Lung (tissue), 11 donors: ENCODE measurements at regions not wholly inside any gene's neighbourhood (a gene's known extent, or its start where the extent isn't known, plus 50 kb on each side); places are given as distances from the start of the nearest gene placed in this dataset.

Experiments
- ATAC-seq: fragments of 200-7000 bp; cut with Tn5 transposase; one replicate; pipeline ENCODE4 v1.9.1; 2020; ENCODE audit warnings: moderate number of reproducible peaks; ENCODE audit not compliant: insufficient read depth, low FRiP score
- DNase-seq, 3 donors: peaks; one replicate each; pipeline ENCODE4 v3.0.0-alpha.2; 2013 to 2017
- H3K27ac ChIP-seq, 2 donors: one replicate each; pipeline ENCODE4 v1.5.1; 2013; ENCODE audit warnings: mild to moderate bottlenecking in 2 of 2, moderate library complexity in 2 of 2, control low read depth in 1 of 2, inconsistent platforms in 1 of 2, low read depth in 1 of 2, low read length in 1 of 2
- H3K27me3 ChIP-seq, 3 donors: one replicate each; pipeline ENCODE4 v1.5.1; 2013; ENCODE audit warnings: low read length in 2 of 3; ENCODE audit not compliant: control insufficient read depth in 3 of 3, insufficient read depth in 3 of 3
- H3K36me3 ChIP-seq, 4 donors: one replicate each; pipeline ENCODE4 v1.5.1; 2013; ENCODE audit warnings: low read length in 4 of 4, mild to moderate bottlenecking in 1 of 4, moderate library complexity in 1 of 4; ENCODE audit not compliant: control insufficient read depth in 4 of 4, insufficient read depth in 4 of 4
- H3K4me1 ChIP-seq, 5 donors: one replicate each; pipeline ENCODE4 v1.5.1; 2013; ENCODE audit warnings: low read length in 5 of 5, mild to moderate bottlenecking in 2 of 5, moderate library complexity in 1 of 5; ENCODE audit not compliant: control insufficient read depth in 5 of 5, insufficient read depth in 5 of 5
- H3K4me3 ChIP-seq: one replicate; pipeline ENCODE4 v1.5.1; 2013; ENCODE audit warnings: mild to moderate bottlenecking, control low read depth, moderate library complexity
- H3K9ac ChIP-seq, 2 donors: one replicate each; pipeline ENCODE4 v1.5.1; 2013; ENCODE audit warnings: low read length in 2 of 2, control low read depth in 1 of 2; ENCODE audit not compliant: insufficient read depth in 1 of 2
- H3K9me3 ChIP-seq, 4 donors: one replicate each; pipeline ENCODE4 v1.5.1; 2013; ENCODE audit warnings: low read length in 3 of 4, mild to moderate bottlenecking in 1 of 4, moderate library complexity in 1 of 4; ENCODE audit not compliant: control insufficient read depth in 4 of 4, insufficient read depth in 3 of 4
- WGBS, 2 donors: extraction: QIAGEN DNeasy Blood & Tissue Kit; methylation state at CpG; one replicate each; pipeline ENCODE4 v1.1.7; 2013; 5-methylcytosine and 5-hydroxymethylcytosine counted together
- TF ChIP-seq, protein P1 (sequence below): IDR thresholded peaks from 2 replicates; pipeline ENCODE4 v1.5.1; 2012; ENCODE audit warnings: mild to moderate bottlenecking; ENCODE audit errors: control extremely low read depth, extremely low read depth
- donor health status: control.
- donor health status: control.
- donor health status: Bipolar disorder and iron deficiency.
- donor health status: healthy.
- donor health status: DM: yes; HTN: yes; CAD: no.

DNA sequence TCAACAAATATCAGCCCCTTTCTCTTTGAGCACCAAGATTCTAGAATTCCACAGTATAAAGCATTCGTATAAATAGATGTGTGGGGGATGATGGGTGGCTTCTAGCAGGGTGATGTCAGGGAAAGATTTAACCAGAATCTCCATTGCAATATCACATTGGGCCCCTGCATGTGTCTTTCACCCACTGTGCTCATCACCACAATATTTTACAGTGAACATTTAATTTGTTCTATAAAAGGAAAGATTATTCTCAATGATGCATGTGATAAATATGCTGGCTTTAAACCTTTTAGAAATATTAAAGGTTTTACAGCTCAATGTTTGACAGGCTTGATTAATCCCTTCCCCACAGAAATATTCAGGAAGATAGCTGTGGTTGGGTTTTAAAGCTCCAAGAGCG, 457.8 kb upstream of the DAB1 start:
- TF ChIP-seq, protein P1, sequence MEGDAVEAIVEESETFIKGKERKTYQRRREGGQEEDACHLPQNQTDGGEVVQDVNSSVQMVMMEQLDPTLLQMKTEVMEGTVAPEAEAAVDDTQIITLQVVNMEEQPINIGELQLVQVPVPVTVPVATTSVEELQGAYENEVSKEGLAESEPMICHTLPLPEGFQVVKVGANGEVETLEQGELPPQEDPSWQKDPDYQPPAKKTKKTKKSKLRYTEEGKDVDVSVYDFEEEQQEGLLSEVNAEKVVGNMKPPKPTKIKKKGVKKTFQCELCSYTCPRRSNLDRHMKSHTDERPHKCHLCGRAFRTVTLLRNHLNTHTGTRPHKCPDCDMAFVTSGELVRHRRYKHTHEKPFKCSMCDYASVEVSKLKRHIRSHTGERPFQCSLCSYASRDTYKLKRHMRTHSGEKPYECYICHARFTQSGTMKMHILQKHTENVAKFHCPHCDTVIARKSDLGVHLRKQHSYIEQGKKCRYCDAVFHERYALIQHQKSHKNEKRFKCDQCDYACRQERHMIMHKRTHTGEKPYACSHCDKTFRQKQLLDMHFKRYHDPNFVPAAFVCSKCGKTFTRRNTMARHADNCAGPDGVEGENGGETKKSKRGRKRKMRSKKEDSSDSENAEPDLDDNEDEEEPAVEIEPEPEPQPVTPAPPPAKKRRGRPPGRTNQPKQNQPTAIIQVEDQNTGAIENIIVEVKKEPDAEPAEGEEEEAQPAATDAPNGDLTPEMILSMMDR, result no peak
- H3K9ac ChIP-seq, result no peak overlapping the region

DNA sequence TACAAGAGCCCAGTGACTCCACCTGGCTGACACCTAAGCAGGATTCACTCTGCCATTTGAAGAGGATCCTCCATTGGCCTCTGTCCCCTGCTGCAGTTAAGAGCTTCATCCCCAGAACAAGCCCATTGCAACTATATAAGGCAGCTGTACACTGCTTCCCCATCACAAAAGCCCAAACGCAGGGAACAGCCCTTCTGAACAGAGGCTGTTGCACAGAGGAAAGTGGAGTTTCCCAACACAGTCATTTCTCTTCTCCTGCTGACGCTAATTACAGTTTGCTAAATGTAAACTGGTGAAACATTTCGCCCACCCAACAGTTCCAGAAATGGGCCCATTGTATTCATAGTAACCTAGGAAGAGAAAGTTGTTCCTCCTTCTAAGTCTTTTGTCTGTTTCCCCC, 455.8 kb upstream of the DAB1 start:
- Histone ChIP-seq H3K36me3 (no peaks in the 10 kb centered on the region), H3K9ac (no peak overlapping the region), H3K4me3 (no peak overlapping the region), H3K27ac (no peak overlapping the region), H3K4me1 (no peaks in the 10 kb centered on the region), H3K27me3 (no peaks in the 10 kb centered on the region), H3K9me3 (no peaks in the 10 kb centered on the region)
- WGBS, 2 donors, result 79 to 84% methylated on average over 3 of the region's 3 CpGs
- no peak for ATAC-seq
- TF ChIP-seq, protein P1, result no peak
- DNase-seq, result no peak

More for the DNA sequence above, 457.8 kb upstream of the DAB1 start:
- no peak overlapping the region for H3K27ac ChIP-seq
- H3K27me3 ChIP-seq, result peaks cover 0 to 2% (median 0%) of the 10 kb centered on the region in 3 donors
- no peaks in the 10 kb centered on the region for H3K4me1 ChIP-seq
- no peak for ATAC-seq
- H3K36me3 ChIP-seq, result no peaks in the 10 kb centered on the region
- DNase-seq, result no peak
- no peak overlapping the region for H3K4me3 ChIP-seq
- no peaks in the 10 kb centered on the region for H3K9me3 ChIP-seq
- 75 to 76% methylated on average over 2 of the region's 2 CpGs for WGBS, 2 donors

DNA sequence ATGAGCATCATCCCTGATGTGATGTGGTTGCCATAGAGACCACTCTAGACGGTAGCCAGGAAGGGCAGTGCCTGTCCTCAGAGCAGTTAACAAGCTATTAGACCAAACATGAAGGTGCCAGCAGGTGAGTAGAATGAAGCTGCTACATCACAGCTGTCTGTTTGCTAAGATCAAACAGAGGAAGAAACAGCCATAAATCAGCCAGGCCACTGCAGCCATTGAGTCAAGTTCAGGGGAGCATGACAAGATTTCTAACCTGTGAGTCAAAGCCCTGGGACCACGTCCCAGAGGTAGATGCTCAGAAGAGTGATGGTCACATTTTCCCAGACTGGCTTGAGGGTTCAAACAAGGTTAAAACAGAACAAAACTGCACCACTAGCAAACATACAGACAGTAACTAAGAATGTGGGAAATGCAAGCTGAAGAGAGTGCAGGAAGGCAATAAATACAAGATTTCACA, 450.6 kb upstream of the DAB1 start:
- Histone ChIP-seq H3K4me1 (no peaks in the 10 kb centered on the region), H3K9me3 (no peaks in the 10 kb centered on the region), H3K36me3 (no peaks in the 10 kb centered on the region), H3K9ac (no peak overlapping the region), H3K4me3 (no peak overlapping the region), H3K27me3 (no peaks in the 10 kb centered on the region), H3K27ac (no peak overlapping the region)
- TF ChIP-seq, protein P1, result no peak
- DNase-seq (peak in 1 of 3 donors; percentile 34), ATAC-seq (no peak)
- WGBS, 2 donors, result 23 to 37% methylated on average over 2 of the region's 2 CpGs

DNA sequence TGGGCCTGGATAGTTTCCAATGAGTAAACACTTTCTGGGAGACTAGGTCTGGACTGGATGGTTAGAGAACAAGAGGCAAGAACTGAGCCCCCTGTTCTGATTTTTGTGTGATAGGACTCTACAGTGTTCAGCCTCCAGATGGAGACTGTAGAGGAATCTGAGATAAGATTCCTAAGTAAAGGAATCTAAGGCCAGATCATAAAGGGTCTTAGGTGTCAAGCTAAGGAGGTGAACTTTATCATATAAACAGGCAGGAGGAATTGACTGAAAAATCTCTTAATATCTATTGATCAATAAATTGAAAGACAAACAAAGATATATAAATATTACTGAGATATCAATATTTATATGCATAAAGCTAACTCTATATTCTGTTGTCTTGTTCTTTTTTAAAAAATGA, 449.1 kb upstream of the DAB1 start:
- TF ChIP-seq, protein P1, result no peak
- DNase-seq, result no peak
- Histone ChIP-seq H3K4me3 (no peak overlapping the region), H3K27me3 (no peaks in the 10 kb centered on the region), H3K27ac (no peak overlapping the region), H3K9ac (no peak overlapping the region), H3K4me1 (no peaks in the 10 kb centered on the region), H3K36me3 (no peaks in the 10 kb centered on the region), H3K9me3 (no peaks in the 10 kb centered on the region)
- no peak for ATAC-seq
